ENCODE measurements at regions not wholly inside any gene's neighbourhood (a gene's known extent, or its start where the extent isn't known, plus 50 kb on each side); places are given as distances from the start of the nearest gene placed in this dataset.

- WGBS, 2 donors: 90 to 95% methylated on average over 2 of the region's 2 CpGs
- ATAC-seq (ENCODE audit: low FRiP score in 2 of 2) (no peak), DNase-seq (no peak)
- H3K27ac ChIP-seq: no peak overlapping the region
- no peaks in the 10 kb centered on the region for H3K36me3 ChIP-seq
- TF ChIP-seq POLR2A (IDR thresholded peaks at IDR 0.05) (no peak), EP300 (IDR thresholded peaks at IDR 0.05) (no peak), POLR2AphosphoS5 (IDR thresholded peaks at IDR 0.05) (no peak)
- TF ChIP-seq, protein P1, sequence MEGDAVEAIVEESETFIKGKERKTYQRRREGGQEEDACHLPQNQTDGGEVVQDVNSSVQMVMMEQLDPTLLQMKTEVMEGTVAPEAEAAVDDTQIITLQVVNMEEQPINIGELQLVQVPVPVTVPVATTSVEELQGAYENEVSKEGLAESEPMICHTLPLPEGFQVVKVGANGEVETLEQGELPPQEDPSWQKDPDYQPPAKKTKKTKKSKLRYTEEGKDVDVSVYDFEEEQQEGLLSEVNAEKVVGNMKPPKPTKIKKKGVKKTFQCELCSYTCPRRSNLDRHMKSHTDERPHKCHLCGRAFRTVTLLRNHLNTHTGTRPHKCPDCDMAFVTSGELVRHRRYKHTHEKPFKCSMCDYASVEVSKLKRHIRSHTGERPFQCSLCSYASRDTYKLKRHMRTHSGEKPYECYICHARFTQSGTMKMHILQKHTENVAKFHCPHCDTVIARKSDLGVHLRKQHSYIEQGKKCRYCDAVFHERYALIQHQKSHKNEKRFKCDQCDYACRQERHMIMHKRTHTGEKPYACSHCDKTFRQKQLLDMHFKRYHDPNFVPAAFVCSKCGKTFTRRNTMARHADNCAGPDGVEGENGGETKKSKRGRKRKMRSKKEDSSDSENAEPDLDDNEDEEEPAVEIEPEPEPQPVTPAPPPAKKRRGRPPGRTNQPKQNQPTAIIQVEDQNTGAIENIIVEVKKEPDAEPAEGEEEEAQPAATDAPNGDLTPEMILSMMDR (IDR thresholded peaks at IDR 0.05): no peak
- H3K9me3 ChIP-seq: no peaks in the 10 kb centered on the region
- no peaks in the 10 kb centered on the region for H3K4me1 ChIP-seq
- H3K27me3 ChIP-seq: no peaks in the 10 kb centered on the region
- H3K4me3 ChIP-seq: no peak overlapping the region
Measured at GRCh38 chr4:23130845-23131244, 438.1 kb downstream of the GBA3 start.

GRCh38 chr4:23125118-23125517 lies 432.4 kb downstream of the GBA3 start:
- no peaks in the 10 kb centered on the region for H3K36me3 ChIP-seq
- ATAC-seq (ENCODE audit: low FRiP score in 2 of 2) (no peak), DNase-seq (no peak)
- H3K4me3 ChIP-seq: no peak overlapping the region
- no peaks in the 10 kb centered on the region for H3K27me3 ChIP-seq
- TF ChIP-seq, protein P1 (IDR thresholded peaks at IDR 0.05): no peak
- TF ChIP-seq POLR2AphosphoS5 (IDR thresholded peaks at IDR 0.05): no peak
- no peak for TF ChIP-seq POLR2A (IDR thresholded peaks at IDR 0.05)
- TF ChIP-seq EP300 (IDR thresholded peaks at IDR 0.05): no peak
- 96 to 97% methylated on average over 6 of the region's 6 CpGs for WGBS, 2 donors
- no peak overlapping the region for H3K27ac ChIP-seq
- no peaks in the 10 kb centered on the region for H3K9me3 ChIP-seq
- no peaks in the 10 kb centered on the region for H3K4me1 ChIP-seq

DNA sequence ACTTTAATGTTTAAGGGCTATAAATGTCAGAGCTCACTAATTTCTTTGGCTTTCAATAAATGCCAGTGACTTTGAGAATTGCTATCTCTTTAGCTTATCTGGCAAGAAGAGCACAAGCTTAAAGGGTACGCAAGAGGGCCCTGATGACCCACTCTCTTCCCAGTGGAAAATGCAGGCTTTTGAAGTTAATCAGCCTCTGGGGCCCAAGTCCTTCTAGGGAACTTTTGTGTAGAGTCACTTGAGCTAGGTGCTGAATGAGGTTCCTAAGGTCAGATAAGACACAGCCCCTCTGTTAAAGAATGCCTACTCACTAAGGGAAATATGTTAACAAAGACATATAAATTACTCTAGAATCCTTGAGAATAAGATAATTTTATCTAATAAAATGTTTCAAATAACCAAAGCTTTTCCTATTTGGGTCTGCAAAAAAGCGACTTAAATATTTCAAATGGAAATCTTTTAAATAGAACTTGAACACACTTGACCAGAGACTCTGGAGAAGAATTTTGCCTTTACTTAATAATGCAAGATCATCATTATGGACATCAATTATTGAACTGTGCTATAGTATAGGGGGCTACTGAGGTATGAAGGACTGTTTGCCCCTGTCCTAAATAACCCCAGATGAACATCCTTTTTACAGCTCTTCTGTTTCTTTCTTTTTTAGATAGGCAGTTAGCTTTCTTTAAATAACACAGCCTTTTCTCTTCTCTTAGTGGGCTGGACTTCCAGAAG lies 430.1 kb downstream of the GBA3 start:
- DNase-seq: no peak
- H3K36me3 ChIP-seq: no peaks in the 10 kb centered on the region
- ATAC-seq (ENCODE audit: low FRiP score in 2 of 2): no peak

GRCh38 chr4:23120374-23120773 lies 427.6 kb downstream of the GBA3 start:
- no peaks in the 10 kb centered on the region for H3K4me1 ChIP-seq
- WGBS, 2 donors: 76 to 82% methylated on average over 3 of the region's 3 CpGs
- no peaks in the 10 kb centered on the region for H3K27me3 ChIP-seq
- DNase-seq (no peak), ATAC-seq (ENCODE audit: low FRiP score in 2 of 2) (no peak)
- no peaks in the 10 kb centered on the region for H3K9me3 ChIP-seq
- no peak overlapping the region for H3K4me3 ChIP-seq
- H3K27ac ChIP-seq: no peak overlapping the region
- TF ChIP-seq POLR2A (IDR thresholded peaks at IDR 0.05) (no peak), POLR2AphosphoS5 (IDR thresholded peaks at IDR 0.05) (no peak), EP300 (IDR thresholded peaks at IDR 0.05) (no peak)
- TF ChIP-seq, protein P1 (IDR thresholded peaks at IDR 0.05): no peak
- no peaks in the 10 kb centered on the region for H3K36me3 ChIP-seq

More for the DNA sequence above, 430.1 kb downstream of the GBA3 start:
- Histone ChIP-seq H3K4me3 (no peak overlapping the region), H3K27ac (no peak overlapping the region), H3K4me1 (no peaks in the 10 kb centered on the region), H3K9me3 (no peaks in the 10 kb centered on the region), H3K27me3 (no peaks in the 10 kb centered on the region)
- no peak for TF ChIP-seq EP300 (IDR thresholded peaks at IDR 0.05)
- TF ChIP-seq, protein P1 (IDR thresholded peaks at IDR 0.05): no peak
- no peak for TF ChIP-seq POLR2A (IDR thresholded peaks at IDR 0.05)
- no peak for TF ChIP-seq POLR2AphosphoS5 (IDR thresholded peaks at IDR 0.05)
- WGBS, 2 donors: 76 to 82% methylated on average over 2 of the region's 2 CpGs

- Histone ChIP-seq H3K36me3 (no peaks in the 10 kb centered on the region), H3K27ac (no peak overlapping the region), H3K27me3 (no peaks in the 10 kb centered on the region), H3K9me3 (no peaks in the 10 kb centered on the region), H3K4me1 (no peaks in the 10 kb centered on the region), H3K4me3 (no peak overlapping the region)
- no peak for DNase-seq
- WGBS, 2 donors: 79 to 85% methylated on average over 1 of the region's 1 CpG
- ATAC-seq (ENCODE audit: low FRiP score in 2 of 2): no peak
- TF ChIP-seq, protein P1 (IDR thresholded peaks at IDR 0.05): no peak
- TF ChIP-seq POLR2A (IDR thresholded peaks at IDR 0.05) (no peak), POLR2AphosphoS5 (IDR thresholded peaks at IDR 0.05) (no peak), EP300 (IDR thresholded peaks at IDR 0.05) (no peak)
Measured at GRCh38 chr4:23117826-23118225, 425.1 kb downstream of the GBA3 start.
